SK-N-SH (cell line): ENCODE measurements at regions not wholly inside any gene's neighbourhood (a gene's known extent, or its start where the extent isn't known, plus 50 kb on each side); places are given as distances from the start of the nearest gene placed in this dataset.

Experiments used
- CTCF ChIA-PET: fragments of 300-600, 350-600 bp; formaldehyde crosslinking; extraction: SDS; loops from one replicate; lab custom pipeline; 2021; lab: Yijun Ruan, JAX
- POLR2A ChIA-PET: fragments of 350-600 bp; sonication (Branson Sonifier 250); formaldehyde crosslinking; extraction: SDS; loops from one replicate; lab custom pipeline; 2020; ENCODE audit warnings: antibody characterized with exemption, inconsistent platforms; lab: Yijun Ruan, JAX
- DNase-seq: peaks from one replicate; pipeline ENCODE4 v3.0.0; 2012
- H2AFZ ChIP-seq: fragments of 200-600 bp; sonication (generic); 2 replicates; pipeline ENCODE4 v1.8.1; 2016; ENCODE audit warnings: antibody characterized with exemption, mild to moderate bottlenecking, low read depth
- H3F3A ChIP-seq: fragments of 200-600 bp; sonication (generic); replicated peaks from 2 replicates; pipeline ENCODE3; 2016; ENCODE audit warnings: antibody characterized with exemption, mild to moderate bottlenecking; ENCODE audit not compliant: insufficient read depth
- H3K27ac ChIP-seq, 2 experiments: fragments of 200-500 bp in 1 of 2; fragments of 200-600 bp in 1 of 2; sonication (Bioruptor generic) in 1 of 2; sonication (generic), shearing (Covaris generic) in 1 of 2; 2 replicates each; pipeline versions ENCODE4 v1.5.1 to v1.6.1; 2014 to 2016; ENCODE audit warnings: low read depth in 2 of 2, inconsistent platforms in 1 of 2, low read length in 1 of 2, mild to moderate bottlenecking in 1 of 2, mixed read lengths in 1 of 2
- H3K27me3 ChIP-seq: fragments of 200-600 bp; sonication (generic), shearing (Covaris generic); 2 replicates; pipeline ENCODE4 v1.6.1; 2016; ENCODE audit warnings: mixed run types; ENCODE audit not compliant: insufficient read depth
- H3K36me3 ChIP-seq, 2 experiments: fragments of 200-500 bp in 1 of 2; fragments of 200-600 bp in 1 of 2; sonication (Bioruptor generic) in 1 of 2; sonication (generic) in 1 of 2; replicated peaks in 1 of 2; 2 replicates each; pipeline versions ENCODE3 to v1.5.1; 2014 to 2016; ENCODE audit warnings: low read length in 1 of 2, mild to moderate bottlenecking in 1 of 2; ENCODE audit not compliant: insufficient read depth in 2 of 2, control insufficient read depth in 1 of 2
- H3K4me1 ChIP-seq, 2 experiments: fragments of 200-500 bp in 1 of 2; fragments of 200-600 bp in 1 of 2; sonication (Bioruptor generic) in 1 of 2; sonication (generic), shearing (Covaris generic) in 1 of 2; 2 replicates each; pipeline versions ENCODE4 v1.5.1 to v1.6.1; 2014 to 2016; ENCODE audit warnings: low read depth in 1 of 2, low read length in 1 of 2, mixed run types in 1 of 2; ENCODE audit not compliant: insufficient read depth in 2 of 2, control insufficient read depth in 1 of 2
- H3K4me2 ChIP-seq: fragments of 200-600 bp; sonication (generic), shearing (Covaris generic); 2 replicates; pipeline ENCODE4 v1.6.1; 2017; ENCODE audit warnings: mixed run types
- H3K4me3 ChIP-seq, 2 experiments: fragments of 200-500 bp in 1 of 2; fragments of 200-600 bp in 1 of 2; sonication (Bioruptor generic) in 1 of 2; sonication (generic), shearing (Covaris generic) in 1 of 2; 2 replicates each; pipeline versions ENCODE4 v1.5.1 to v1.8.1; 2014 to 2016; ENCODE audit warnings: low read depth in 2 of 2, inconsistent platforms in 1 of 2, low read length in 1 of 2, mild to moderate bottlenecking in 1 of 2, mixed read lengths in 1 of 2, moderate library complexity in 1 of 2
- H3K79me2 ChIP-seq: fragments of 200-600 bp; sonication (generic); 2 replicates; pipeline ENCODE4 v1.8.1; 2017; ENCODE audit warnings: mild to moderate bottlenecking; ENCODE audit not compliant: insufficient read depth
- H3K9ac ChIP-seq: fragments of 200-600 bp; sonication (generic); 2 replicates; pipeline ENCODE4 v1.6.1; 2017; ENCODE audit warnings: mixed run types
- H3K9me2 ChIP-seq: fragments of 200-600 bp; sonication (generic); 2 replicates; pipeline ENCODE4 v1.6.1; 2017; ENCODE audit warnings: mixed run types
- H3K9me3 ChIP-seq: fragments of 200-600 bp; sonication (generic); 2 replicates; pipeline ENCODE4 v1.6.1; 2017; ENCODE audit warnings: mixed run types, mild to moderate bottlenecking, moderate library complexity
- H4K20me1 ChIP-seq: fragments of 200-600 bp; sonication (generic); 2 replicates; pipeline ENCODE4 v1.6.1; 2017; ENCODE audit warnings: mild to moderate bottlenecking, mixed run types; ENCODE audit not compliant: insufficient read depth
- EP300 ChIP-seq, 2 experiments: IDR thresholded peaks; 2 replicates each; pipeline versions ENCODE4 v1.4.0 to v1.6.1; 2012; ENCODE audit warnings: borderline replicate concordance in 1 of 2, low read depth in 1 of 2, low read length in 1 of 2
- EZH2phosphoT487 ChIP-seq: fragments of 200-600 bp; sonication (generic); IDR thresholded peaks from 2 replicates; pipeline ENCODE4 v1.6.1; 2017; ENCODE audit warnings: low read depth, mixed run types, mild to moderate bottlenecking, antibody characterized with exemption, moderate library complexity, borderline replicate concordance
- FOXJ3 ChIP-seq: sonication (generic); formaldehyde crosslinking; IDR thresholded peaks from 2 replicates; pipeline ENCODE4 v1.5.1; 2020; ENCODE audit warnings: mild to moderate bottlenecking, missing genetic modification reagents
- GATA2 ChIP-seq: sonication (generic); formaldehyde crosslinking; IDR thresholded peaks from 2 replicates; pipeline ENCODE4 v1.5.0; 2020; ENCODE audit warnings: mild to moderate bottlenecking, missing genetic modification reagents
- JUND ChIP-seq: IDR thresholded peaks from 2 replicates; pipeline ENCODE4 v1.4.0; 2012
- MAX ChIP-seq: IDR thresholded peaks from 2 replicates; pipeline ENCODE4 v1.4.0; 2012; ENCODE audit warnings: low read depth
- RCOR1 ChIP-seq: fragments of 150-350 bp; IDR thresholded peaks from 2 replicates; pipeline ENCODE4 v1.6.1; 2017; ENCODE audit warnings: antibody characterized with exemption, low read length
- RFX5 ChIP-seq: IDR thresholded peaks from 2 replicates; pipeline ENCODE4 v1.6.1; 2012; ENCODE audit warnings: mild to moderate bottlenecking, improper control_type of control experiment, low read length
- RXRA ChIP-seq: IDR thresholded peaks from 2 replicates; pipeline ENCODE4 v1.4.0; 2012; ENCODE audit warnings: low read depth, mild to moderate bottlenecking, borderline replicate concordance
- SMC3 ChIP-seq: IDR thresholded peaks from 2 replicates; pipeline ENCODE4 v1.6.1; 2012; ENCODE audit warnings: low read depth, low read length, improper control_type of control experiment
- TAF1 ChIP-seq: IDR thresholded peaks from 2 replicates; pipeline ENCODE4 v1.6.1; 2012; ENCODE audit warnings: low read depth, mild to moderate bottlenecking, low read length, moderate library complexity, borderline replicate concordance
- TEAD4 ChIP-seq: IDR thresholded peaks from 2 replicates; pipeline ENCODE4 v1.4.0; 2012; ENCODE audit warnings: mild to moderate bottlenecking, borderline replicate concordance; ENCODE audit not compliant: insufficient read depth
- USF1 ChIP-seq: IDR thresholded peaks from 2 replicates; pipeline ENCODE4 v1.4.0; 2012; ENCODE audit warnings: low read depth, borderline replicate concordance
- WGBS: methylation state at CpG from one replicate; pipeline ENCODE4 v1.1.6; 2017; ENCODE audit warnings: low lambda C conversion rate; 5-methylcytosine and 5-hydroxymethylcytosine counted together
- TF ChIP-seq, protein P1 (sequence below): fragments of 150-350 bp; IDR thresholded peaks from 2 replicates; pipeline ENCODE4 v1.6.1; 2016; ENCODE audit warnings: mild to moderate bottlenecking, low read depth, low read length
- TF ChIP-seq, protein P2 (sequence below): fragments of 150-350 bp; IDR thresholded peaks from 2 replicates; pipeline ENCODE4 v1.6.1; 2017; ENCODE audit warnings: antibody characterized with exemption, low read length, low read depth, borderline replicate concordance

DNA sequence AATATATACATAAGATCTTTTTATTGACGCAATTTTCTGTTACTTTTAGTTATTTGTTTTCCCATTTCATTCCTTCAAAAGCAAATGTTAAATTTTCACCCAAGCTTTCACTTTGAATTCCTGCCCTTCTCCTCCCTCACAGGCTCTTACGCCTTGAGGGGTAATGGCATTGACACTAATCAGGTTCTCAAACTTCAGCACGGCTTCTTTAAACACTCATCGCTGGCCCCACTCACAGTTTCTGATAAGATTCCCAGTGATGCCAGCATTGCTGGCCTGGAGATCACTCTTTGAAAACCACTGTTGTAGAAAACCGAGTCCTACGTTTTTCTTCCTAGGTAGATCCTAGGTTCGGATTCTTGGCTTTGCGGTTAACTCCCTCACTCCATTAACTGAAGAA lies 105.6 kb upstream of the EPB41L3 start (continued):
- TF ChIP-seq SMC3: no peak
- no peak for TF ChIP-seq EP300 (IDR thresholded peaks at IDR 0.05; ENCODE audit: borderline replicate concordance in 1 of 2, low read depth in 1 of 2, low read length in 1 of 2)
- TF ChIP-seq TEAD4: no peak
- TF ChIP-seq USF1: no peak
- TF ChIP-seq RFX5: no peak
- no peak for TF ChIP-seq RCOR1

- Histone ChIP-seq H3K79me2 (no peaks in the 10 kb centered on the region), H3K4me2 (no peak overlapping the region), H4K20me1 (no peaks in the 10 kb centered on the region), H2AFZ (no peak overlapping the region), H3K4me1 (no peaks in the 10 kb centered on the region), H3K9ac (no peak overlapping the region), H3K27ac (no peak overlapping the region), H3K36me3 (no peaks in the 10 kb centered on the region), H3K9me2 (no peaks in the 10 kb centered on the region), H3F3A (no peaks in the 10 kb centered on the region), H3K4me3 (no peak overlapping the region), H3K27me3 (no peaks in the 10 kb centered on the region), H3K9me3 (no peaks in the 10 kb centered on the region)
- TF ChIP-seq GATA2 (CRISPR knock-in tag) (no peak), EZH2phosphoT487 (no peak), FOXJ3 (CRISPR knock-in tag) (no peak), TAF1 (no peak), MAX (no peak), USF1 (no peak), EP300 (IDR thresholded peaks at IDR 0.05; ENCODE audit: borderline replicate concordance in 1 of 2, low read depth in 1 of 2, low read length in 1 of 2) (no peak), JUND (no peak), RXRA (no peak)
- TF ChIP-seq, protein P1, sequence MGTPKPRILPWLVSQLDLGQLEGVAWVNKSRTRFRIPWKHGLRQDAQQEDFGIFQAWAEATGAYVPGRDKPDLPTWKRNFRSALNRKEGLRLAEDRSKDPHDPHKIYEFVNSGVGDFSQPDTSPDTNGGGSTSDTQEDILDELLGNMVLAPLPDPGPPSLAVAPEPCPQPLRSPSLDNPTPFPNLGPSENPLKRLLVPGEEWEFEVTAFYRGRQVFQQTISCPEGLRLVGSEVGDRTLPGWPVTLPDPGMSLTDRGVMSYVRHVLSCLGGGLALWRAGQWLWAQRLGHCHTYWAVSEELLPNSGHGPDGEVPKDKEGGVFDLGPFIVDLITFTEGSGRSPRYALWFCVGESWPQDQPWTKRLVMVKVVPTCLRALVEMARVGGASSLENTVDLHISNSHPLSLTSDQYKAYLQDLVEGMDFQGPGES: no peak
- TF ChIP-seq, protein P2, sequence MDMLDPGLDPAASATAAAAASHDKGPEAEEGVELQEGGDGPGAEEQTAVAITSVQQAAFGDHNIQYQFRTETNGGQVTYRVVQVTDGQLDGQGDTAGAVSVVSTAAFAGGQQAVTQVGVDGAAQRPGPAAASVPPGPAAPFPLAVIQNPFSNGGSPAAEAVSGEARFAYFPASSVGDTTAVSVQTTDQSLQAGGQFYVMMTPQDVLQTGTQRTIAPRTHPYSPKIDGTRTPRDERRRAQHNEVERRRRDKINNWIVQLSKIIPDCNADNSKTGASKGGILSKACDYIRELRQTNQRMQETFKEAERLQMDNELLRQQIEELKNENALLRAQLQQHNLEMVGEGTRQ: no peak
- 35% methylated on average over 3 of the region's 3 CpGs for WGBS
- ChIA-PET POLR2A (no interaction called here), CTCF (no interaction called here)
- DNase-seq: no peak
These were observed 102.9 kb upstream of the EPB41L3 start for GRCh38 chr18:5646739-5647138.
